CD4-positive, alpha-beta T cell treated with Interleukin-4 for 1 hour (primary cell): ENCODE measurements at regions not wholly inside any gene's neighbourhood (a gene's known extent, or its start where the extent isn't known, plus 50 kb on each side); places are given as distances from the start of the nearest gene placed in this dataset.
"Not testable (repeated sequence)": the region's sequence is repeated elsewhere in the genome, so short reads cannot be mapped to it uniquely, and the experiment has no call there.

ENCODE experiments used
- DNase-seq, 2 donors: peaks; one replicate each; pipeline ENCODE4 v3.0.0-alpha.2; 2020 to 2022

- no peak for DNase-seq
Measured at GRCh38 chr9:90128587-90129190, 513.9 kb downstream of the DIRAS2 start.

DNA sequence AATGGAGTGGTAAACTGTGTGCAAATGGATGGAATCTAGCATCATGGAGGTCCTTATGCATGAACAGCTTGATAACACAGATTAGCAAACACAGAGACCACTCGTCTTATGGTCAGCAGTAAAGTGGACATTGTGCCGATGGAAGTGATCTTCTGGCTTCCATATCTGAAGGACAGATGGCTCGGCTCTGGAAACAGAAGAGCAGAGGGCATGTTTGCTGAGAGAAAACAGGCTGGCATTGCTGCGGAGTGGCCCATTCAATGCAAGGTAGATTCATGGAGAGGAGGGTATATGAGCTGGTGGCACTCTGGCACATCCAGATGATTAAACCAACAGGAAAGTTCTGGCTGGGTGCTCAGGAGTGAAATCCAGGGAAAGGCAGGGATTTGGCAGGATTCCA lies 513.2 kb downstream of the DIRAS2 start:
- DNase-seq: no peak

- DNase-seq: no peak
Measured at GRCh38 chr9:90131568-90131967, 511.1 kb downstream of the DIRAS2 start.

DNA sequence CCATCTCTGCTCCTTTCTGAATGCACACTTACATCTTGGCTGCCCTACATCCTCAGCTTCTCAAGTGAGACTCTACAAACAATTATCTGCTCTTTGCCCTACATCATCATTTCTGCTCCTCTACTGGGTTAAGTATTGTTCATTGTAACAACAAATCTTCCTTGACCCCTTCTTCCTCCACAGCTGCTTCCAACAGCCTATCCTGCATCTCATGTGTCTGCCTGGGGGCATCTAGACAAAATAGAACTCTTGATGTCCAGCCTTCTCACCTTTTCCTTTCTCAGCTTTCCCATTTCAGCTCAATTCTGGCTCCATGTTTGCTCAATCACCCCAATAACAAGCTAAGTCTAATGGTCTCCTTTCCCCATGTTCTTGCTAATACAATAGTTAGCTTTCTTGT lies 509.8 kb downstream of the DIRAS2 start:
- no peak for DNase-seq

DNA sequence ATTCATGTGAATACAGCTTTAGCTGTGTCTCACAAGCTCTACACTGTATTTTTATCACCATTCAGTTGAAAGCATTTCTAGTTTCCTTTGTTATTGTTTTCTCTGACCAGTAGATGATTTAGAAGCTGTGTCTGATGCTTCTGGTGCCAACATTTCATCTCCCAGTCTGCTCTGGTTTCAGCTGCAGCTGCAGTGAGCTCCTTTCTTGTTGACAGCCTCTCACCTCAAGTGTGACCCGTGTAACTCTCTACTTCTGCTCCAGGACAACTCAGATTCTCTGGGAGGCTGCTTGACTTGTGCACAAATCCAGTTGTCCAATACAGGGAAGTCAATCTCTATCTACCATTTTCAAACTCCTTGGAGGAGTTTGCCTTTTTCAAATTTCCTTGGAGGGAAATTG lies 504.8 kb downstream of the DIRAS2 start:
- no peak for DNase-seq

DNA sequence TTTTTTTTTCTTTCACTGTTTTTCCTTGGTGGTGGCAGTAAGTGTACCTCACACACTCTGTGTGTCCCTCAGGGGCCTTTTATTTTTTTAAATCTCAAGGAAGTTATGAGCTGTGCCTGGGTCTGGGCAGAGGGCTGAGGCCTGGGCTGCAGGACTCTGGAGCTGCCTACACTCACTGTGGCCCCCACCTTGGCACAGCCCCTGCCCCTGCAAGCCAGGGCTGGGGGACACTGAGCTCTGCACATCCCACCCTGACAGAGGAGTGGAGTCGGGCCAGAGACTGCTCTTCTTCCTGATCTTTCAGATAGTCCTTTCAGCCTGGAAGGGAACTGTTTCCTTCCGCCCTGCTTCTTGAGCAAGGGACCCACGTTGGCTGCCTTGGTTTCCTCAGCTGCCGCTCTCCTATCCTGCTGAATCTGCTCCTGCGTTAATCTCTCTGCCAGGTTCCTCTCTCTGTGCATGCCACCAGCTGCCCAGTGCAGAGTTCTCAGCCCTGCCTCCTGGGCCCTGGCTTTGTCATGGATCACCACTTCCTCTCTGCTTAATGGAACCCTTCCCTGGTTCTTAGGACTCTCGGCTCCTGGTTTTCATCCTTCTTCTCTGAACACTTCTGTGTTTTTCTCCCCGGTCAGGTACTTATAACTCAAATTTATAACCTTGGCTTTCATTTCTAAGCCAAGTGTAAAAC lies 502.3 kb downstream of the DIRAS2 start:
- DNase-seq: no peak

GRCh38 chr9:90141723-90142122 lies 500.9 kb downstream of the DIRAS2 start:
- peak in 1 of 2 donors; percentile 35 for DNase-seq

- peak; percentile 49 to 51 for DNase-seq
Measured at GRCh38 chr9:90142580-90142979, 500.0 kb downstream of the DIRAS2 start.

DNA sequence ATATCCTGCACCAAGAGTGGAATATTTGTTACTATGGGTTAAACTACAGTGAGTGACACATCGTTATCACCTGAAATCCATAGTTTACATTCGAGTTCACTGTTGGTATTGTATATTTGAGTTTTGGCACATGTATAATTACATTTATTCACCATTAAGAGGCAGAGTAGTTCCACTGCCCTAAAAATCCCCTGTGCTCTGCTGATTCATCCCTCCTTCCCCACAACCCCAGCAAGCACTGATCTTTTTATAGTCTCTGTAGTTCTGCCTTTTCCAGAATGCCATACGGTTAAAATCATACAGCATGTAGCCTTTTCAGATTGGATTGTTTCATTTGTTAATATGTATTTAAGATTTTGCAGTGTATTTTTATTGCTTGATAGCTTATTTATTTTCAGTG lies 495.2 kb downstream of the DIRAS2 start:
- no peak for DNase-seq

- no peak for DNase-seq
Measured at GRCh38 chr9:90156318-90156717, 486.3 kb downstream of the DIRAS2 start.

DNA sequence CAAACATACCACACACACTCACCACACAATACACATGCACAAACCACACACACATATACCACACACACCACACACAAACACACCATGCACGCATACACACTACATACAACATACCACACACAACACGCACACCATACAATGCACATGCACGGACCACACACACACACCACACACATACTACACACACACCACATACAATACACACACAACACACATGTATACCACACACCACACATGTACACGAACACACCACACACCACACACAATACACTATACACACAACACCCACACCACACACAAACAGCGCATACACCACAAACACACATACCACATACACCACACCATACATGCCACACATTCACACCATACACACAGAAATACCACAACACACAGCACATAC lies 480.3 kb downstream of the DIRAS2 start:
- no peak for DNase-seq

DNA sequence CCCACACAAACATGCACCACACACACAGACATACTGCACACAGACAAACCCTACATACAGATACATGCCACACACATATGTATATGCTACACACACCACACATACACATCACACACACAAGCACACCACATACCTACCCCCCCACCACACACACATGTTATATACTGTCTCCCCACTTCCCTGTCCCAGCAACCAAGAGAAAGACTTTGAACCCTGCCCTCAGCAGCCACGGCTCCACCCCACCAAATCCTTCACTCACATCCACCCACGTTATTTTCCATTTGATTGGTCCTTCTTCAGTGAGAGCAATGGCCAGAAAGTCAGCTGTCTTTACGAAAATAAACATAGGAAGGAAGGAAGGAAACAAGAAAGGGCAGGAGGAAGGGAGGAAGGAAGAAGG lies 479.8 kb downstream of the DIRAS2 start:
- DNase-seq: no peak

- DNase-seq: no peak
Measured at GRCh38 chr9:90165281-90165680, 477.3 kb downstream of the DIRAS2 start.

GRCh38 chr9:90166374-90166773 lies 476.2 kb downstream of the DIRAS2 start:
- DNase-seq: not testable (repeated sequence)

DNA sequence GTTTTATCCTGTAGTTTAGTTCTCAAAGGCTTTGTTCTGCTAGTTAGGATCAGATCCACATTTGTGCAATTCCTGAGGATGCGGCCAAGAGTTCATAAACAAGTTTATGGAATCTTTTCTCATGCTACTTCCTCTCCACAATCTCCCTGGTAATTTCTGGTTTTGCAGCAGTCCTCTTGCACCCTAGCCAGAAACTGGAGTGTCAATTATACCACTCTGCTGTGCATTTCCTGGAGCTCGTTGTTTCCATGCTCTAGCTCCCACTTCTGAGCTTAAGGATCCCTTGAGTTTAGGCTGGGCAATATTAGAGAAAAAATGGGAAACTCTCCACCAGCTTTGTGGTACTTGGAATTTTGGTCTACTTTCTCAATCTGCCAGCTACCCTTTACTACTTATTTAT lies 474.7 kb downstream of the DIRAS2 start:
- no peak for DNase-seq

DNA sequence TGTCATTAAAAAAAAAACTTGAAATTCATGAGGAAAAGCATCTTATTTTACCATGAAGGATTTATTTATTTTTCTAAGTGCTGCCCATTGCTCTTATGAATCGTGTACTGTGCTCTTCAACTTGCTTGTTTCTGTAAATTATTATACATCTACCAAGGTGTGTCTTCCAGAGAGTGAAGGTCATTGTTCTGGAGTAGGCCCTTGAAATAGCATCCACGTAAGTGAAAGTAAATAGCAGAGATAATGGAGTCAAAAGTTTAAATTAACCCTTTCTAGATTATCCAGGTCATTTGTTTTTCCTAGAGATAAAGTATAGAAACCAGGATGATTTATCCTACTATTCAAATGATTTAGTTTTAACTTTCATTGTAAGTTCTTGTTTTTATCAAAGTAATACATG lies 473.1 kb downstream of the DIRAS2 start:
- no peak for DNase-seq

DNA sequence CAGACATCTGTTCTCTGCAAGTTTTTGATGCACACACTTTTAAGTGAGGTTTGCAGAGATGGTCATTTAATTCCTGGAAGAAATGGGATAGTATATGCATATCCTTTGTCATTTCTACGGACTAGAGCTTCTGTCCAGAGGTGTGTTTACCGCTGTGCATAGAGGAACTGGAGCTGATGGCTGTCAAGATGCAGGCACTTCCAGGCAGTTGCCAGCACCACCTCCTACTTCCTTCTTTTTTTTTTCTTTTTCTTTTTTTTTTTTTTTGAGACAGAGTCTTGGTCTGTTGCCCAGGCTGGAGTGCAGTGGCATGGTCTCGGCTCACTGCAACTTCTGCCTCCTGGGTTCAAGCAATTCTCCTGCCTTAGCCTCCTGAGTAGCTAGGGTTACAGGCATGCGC lies 468.7 kb downstream of the DIRAS2 start:
- DNase-seq: not testable (repeated sequence)

DNA sequence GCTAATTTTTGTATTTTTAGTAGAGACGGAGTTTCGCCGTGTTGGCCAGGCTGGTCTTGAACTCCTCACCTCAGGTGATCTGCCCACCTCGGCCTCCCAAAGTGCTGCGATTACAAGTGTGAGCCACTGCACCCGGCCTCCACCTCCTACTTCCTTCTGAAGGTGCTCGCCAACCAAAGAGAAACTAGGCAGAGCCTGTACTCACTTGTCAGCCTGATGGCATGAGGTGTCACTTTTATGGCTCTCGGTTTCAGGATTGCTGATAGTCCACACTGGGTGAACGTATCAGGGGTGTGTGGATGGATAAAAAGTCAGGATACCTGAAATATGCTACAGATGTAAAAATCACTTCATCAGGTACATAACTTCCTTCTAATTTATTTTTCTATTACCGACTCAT lies 468.3 kb downstream of the DIRAS2 start:
- DNase-seq: not testable (repeated sequence)

DNA sequence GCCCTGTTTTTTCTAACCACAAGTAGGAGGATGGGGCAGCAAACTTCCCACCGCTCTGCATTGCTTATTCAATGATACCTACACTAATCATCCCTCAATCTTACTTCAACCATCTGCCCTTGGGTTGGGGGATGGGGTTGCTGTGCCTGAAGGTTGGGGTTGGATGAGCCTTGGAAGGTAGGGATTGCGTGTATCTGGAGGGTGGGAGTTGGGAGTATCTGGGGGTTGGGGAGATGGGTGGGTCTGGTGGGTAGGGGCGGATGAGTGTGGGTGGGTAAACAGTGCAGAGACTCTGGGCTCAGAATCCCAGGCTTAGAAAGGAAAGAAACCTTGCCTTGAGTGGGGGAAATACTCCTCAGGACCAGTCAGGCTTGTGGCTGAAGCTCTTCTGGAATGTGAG lies 467.4 kb downstream of the DIRAS2 start:
- no peak for DNase-seq

DNA sequence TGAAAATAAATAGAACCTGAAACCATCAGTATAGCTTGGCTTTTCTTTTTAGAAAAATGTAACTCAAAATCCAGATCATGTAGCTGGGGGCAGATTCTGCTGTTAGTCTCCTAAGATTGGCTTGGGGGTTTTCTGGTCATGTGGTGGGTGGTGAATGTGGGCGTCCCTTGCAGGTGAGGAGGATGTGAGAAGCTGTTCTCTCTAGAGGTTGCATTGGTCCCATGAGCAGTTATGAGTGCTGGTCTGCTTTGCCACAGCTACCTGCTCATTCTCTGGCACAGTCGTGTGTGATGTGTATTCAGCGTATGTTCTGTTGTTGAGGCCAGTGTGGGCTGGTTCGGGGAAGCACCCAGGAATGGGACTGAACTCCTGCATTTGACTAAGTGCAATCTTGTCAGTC lies 466.8 kb downstream of the DIRAS2 start:
- no peak for DNase-seq

- no peak for DNase-seq
Measured at GRCh38 chr9:90176901-90177300, 465.7 kb downstream of the DIRAS2 start.

DNA sequence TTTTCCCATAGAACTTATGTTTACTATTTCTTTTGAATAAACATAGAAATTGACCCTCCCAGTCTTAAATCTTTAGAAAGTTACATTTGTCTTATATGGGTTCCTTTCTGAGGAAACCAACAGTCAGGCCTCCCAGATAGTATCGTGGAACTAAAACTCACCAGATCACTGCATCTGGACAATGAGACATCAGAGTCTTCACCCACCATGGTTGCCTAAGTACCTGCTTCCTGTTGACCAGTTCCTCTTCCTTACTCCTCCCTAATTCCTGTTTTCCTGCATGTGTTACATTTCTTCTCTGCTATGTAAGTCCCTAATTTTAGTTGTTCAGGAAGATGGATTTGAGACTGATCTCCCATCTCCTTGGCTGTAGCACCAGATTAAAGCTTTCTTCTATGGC lies 462.2 kb downstream of the DIRAS2 start:
- no peak for DNase-seq

GRCh38 chr9:90188656-90189055 lies 454.0 kb downstream of the DIRAS2 start:
- no peak for DNase-seq

GRCh38 chr9:90189306-90189705 lies 453.3 kb downstream of the DIRAS2 start:
- peak in 1 of 2 donors; percentile 30 for DNase-seq

DNA sequence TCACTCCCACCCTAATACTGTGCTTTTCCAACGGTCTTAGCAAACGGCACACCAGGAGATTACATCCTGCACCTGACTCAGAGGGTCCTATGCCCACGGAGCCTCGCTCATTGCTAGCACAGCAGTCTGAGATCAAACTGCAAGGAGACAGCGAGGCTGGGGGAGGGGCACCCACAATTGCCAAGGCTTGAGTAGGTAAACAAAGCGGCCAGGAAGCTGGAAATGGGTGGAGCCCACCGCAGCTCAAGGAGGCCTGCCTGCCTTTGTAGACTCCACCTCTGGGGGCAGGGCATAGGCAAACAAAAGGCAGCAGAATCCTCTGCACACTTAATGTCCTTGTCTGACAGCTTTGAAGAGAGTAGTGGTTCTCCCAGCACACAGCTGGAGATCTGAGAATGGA lies 450.2 kb downstream of the DIRAS2 start:
- DNase-seq: peak; percentile 42 to 62
